OCI-LY7 (cell line): ENCODE measurements at regions not wholly inside any gene's neighbourhood (a gene's known extent, or its start where the extent isn't known, plus 50 kb on each side); places are given as distances from the start of the nearest gene placed in this dataset.

Experiments
- BruUV-seq: library from RNA; stranded (reverse); fragments of 400-500 nt; replicated peaks from 2 replicates; lab custom pipeline; 2021; lab: Mats Ljungman, UMichigan
- CTCF ChIA-PET: fragments of 300-600 bp; sonication (Branson Sonifier 250); formaldehyde crosslinking; loops from one replicate; lab custom pipeline; 2022; ENCODE audit warnings: antibody characterized with exemption; ENCODE audit not compliant: unreplicated experiment; lab: Charles Lee
- POLR2A ChIA-PET: fragments of 300-600 bp; sonication (Branson Sonifier 250); formaldehyde crosslinking; loops from one replicate; lab custom pipeline; 2022; ENCODE audit warnings: antibody characterized with exemption; lab: Charles Lee
- DNase-seq: peaks from one replicate; pipeline ENCODE4 v3.0.0-alpha.2; 2015; ENCODE audit warnings: low spot score
- H2AFZ ChIP-seq: fragments of 200-600 bp; sonication (generic), shearing (Covaris generic); 2 replicates; pipeline ENCODE4 v1.6.1; 2014; ENCODE audit warnings: mild to moderate bottlenecking, antibody characterized with exemption, low read length, moderate library complexity
- H3K27ac ChIP-seq: fragments of 200-600 bp; sonication (generic); 2 replicates; pipeline ENCODE4 v1.5.1; 2014; ENCODE audit warnings: mixed run types, low read depth, mild to moderate bottlenecking, moderate library complexity, low read length, inconsistent platforms; ENCODE audit not compliant: poor library complexity, severe bottlenecking
- H3K36me3 ChIP-seq: fragments of 200-600 bp; sonication (generic); 2 replicates; pipeline ENCODE4 v1.6.1; 2014; ENCODE audit warnings: mild to moderate bottlenecking, antibody characterized with exemption, low read length, moderate library complexity, mixed read lengths; ENCODE audit not compliant: insufficient read depth
- H3K4me1 ChIP-seq: fragments of 200-600 bp; sonication (generic); 2 replicates; pipeline ENCODE4 v1.5.1; 2014; ENCODE audit warnings: mild to moderate bottlenecking, low read length; ENCODE audit not compliant: insufficient read depth, poor library complexity, severe bottlenecking
- H3K4me2 ChIP-seq: fragments of 200-600 bp; sonication (generic); 2 replicates; pipeline ENCODE4 v1.6.1; 2014; ENCODE audit warnings: mild to moderate bottlenecking, low read length
- H3K4me3 ChIP-seq: fragments of 200-600 bp; sonication (generic); 2 replicates; pipeline ENCODE4 v1.5.1; 2014; ENCODE audit warnings: mild to moderate bottlenecking, low read depth, low read length; ENCODE audit not compliant: poor library complexity, severe bottlenecking
- H3K79me2 ChIP-seq: fragments of 200-600 bp; sonication (generic); 2 replicates; pipeline ENCODE4 v1.6.1; 2016; ENCODE audit warnings: low read depth, mild to moderate bottlenecking, low read length, moderate library complexity, mixed read lengths; ENCODE audit not compliant: insufficient read depth
- H3K9me2 ChIP-seq: fragments of 200-600 bp; sonication (generic); 2 replicates; pipeline ENCODE4 v1.6.1; 2016; ENCODE audit warnings: mild to moderate bottlenecking, low read length, mixed read lengths; ENCODE audit not compliant: insufficient read depth
- H3K9me3 ChIP-seq: fragments of 200-600 bp; sonication (generic); 2 replicates; pipeline ENCODE4 v1.6.1; 2014; ENCODE audit warnings: mild to moderate bottlenecking, mixed run types, low read length, mixed read lengths
- H4K20me1 ChIP-seq: fragments of 200-600 bp; sonication (generic); 2 replicates; pipeline ENCODE4 v1.6.1; 2014; ENCODE audit warnings: mild to moderate bottlenecking, antibody characterized with exemption, low read length, moderate library complexity, mixed read lengths; ENCODE audit not compliant: insufficient read depth
- EZH2phosphoT487 ChIP-seq: fragments of 200-600 bp; sonication (generic); IDR thresholded peaks from 2 replicates; pipeline ENCODE4 v1.6.1; 2018; ENCODE audit warnings: low read depth, borderline replicate concordance, mild to moderate bottlenecking, mixed run types, antibody characterized with exemption, low read length, moderate library complexity, mixed read lengths
- intact Hi-C: fragments of 100-400 bp; cut with micrococcal nuclease; formaldehyde crosslinking; loops from one replicate; pipeline ENCODE4 v1.10.0; 2022; ENCODE audit not compliant: unreplicated experiment
- TF ChIP-seq, protein P1 (sequence below): fragments of 200-600 bp; sonication (generic); conservative IDR thresholded peaks from 2 replicates; pipeline ENCODE4 v1.5.1; 2014; ENCODE audit warnings: mild to moderate bottlenecking, antibody characterized with exemption, low read length, moderate library complexity, mixed read lengths

DNA sequence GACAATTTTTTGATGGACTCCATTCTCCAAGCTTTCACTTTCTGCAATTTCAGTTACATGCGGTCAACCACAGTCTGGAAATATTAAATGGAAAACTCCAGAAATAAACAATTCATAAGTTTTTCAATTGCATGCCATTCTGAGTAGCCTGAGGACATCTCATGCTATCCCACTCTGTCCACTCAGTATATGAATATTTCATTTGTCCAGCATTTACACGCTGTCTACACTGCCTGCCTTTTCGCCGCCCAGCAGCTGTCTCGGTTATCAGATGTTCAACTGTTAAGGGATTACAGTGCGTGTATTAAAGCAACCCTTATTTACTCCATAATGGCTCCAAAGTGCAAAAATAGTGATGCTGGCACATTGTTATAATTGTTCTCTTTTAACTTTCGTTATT, 116.3 kb downstream of the ADSS2 start:
- CTCF ChIA-PET = no interaction called here

DNA sequence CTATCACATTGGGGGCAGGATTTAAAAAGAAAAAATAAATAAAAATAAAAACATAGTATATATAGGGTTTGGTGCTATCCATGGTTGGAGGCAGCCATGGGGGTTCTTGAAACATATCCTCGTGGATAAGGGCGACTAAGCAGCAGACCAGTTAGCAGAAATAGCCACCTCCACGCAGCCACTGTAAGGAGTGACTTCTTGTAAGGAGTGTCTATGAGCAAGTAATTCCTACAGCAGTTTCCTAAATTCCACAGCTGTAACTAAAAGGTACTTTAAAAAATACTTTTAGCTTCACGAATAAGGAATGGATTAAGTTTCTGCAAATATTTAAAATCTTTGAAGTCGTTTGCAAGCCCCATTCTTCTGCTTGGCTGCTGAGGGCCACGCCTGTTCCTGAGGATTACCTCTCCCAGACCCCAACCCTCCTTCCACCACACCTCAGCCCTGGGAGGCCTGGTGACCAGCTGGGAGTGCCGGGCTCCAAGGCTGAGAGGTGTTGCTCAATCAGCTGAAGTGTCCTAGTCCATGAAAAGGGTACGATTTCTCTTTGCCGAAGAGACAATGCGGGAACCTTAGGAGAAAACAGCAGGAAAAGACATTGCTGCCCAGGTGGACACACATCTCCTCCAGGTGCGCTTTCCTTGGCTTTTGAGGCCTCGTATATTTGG, 115.3 kb downstream of the ADSS2 start:
- H3K36me3 ChIP-seq = no peaks in the 10 kb centered on the region
- no peak overlapping the region for H2AFZ ChIP-seq
- no peaks in the 10 kb centered on the region for H3K79me2 ChIP-seq
- no peak for DNase-seq
- no peak overlapping the region for H3K4me2 ChIP-seq
- H3K9me3 ChIP-seq = no peaks in the 10 kb centered on the region
- no TSS peak for BruUV-seq
- H3K4me1 ChIP-seq = no peaks in the 10 kb centered on the region
- intact Hi-C loops = no loop called here
- CTCF ChIA-PET = no interaction called here
- no peak overlapping the region for H3K27ac ChIP-seq
- TF ChIP-seq, protein P1, sequence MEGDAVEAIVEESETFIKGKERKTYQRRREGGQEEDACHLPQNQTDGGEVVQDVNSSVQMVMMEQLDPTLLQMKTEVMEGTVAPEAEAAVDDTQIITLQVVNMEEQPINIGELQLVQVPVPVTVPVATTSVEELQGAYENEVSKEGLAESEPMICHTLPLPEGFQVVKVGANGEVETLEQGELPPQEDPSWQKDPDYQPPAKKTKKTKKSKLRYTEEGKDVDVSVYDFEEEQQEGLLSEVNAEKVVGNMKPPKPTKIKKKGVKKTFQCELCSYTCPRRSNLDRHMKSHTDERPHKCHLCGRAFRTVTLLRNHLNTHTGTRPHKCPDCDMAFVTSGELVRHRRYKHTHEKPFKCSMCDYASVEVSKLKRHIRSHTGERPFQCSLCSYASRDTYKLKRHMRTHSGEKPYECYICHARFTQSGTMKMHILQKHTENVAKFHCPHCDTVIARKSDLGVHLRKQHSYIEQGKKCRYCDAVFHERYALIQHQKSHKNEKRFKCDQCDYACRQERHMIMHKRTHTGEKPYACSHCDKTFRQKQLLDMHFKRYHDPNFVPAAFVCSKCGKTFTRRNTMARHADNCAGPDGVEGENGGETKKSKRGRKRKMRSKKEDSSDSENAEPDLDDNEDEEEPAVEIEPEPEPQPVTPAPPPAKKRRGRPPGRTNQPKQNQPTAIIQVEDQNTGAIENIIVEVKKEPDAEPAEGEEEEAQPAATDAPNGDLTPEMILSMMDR = no peak
- no peak for TF ChIP-seq EZH2phosphoT487
- H3K9me2 ChIP-seq = no peaks in the 10 kb centered on the region
- no peaks in the 10 kb centered on the region for H4K20me1 ChIP-seq
- POLR2A ChIA-PET = no interaction called here
- no peak overlapping the region for H3K4me3 ChIP-seq

More for the DNA sequence above, 116.3 kb downstream of the ADSS2 start:
- Histone ChIP-seq H3K4me2 (no peak overlapping the region), H3K79me2 (no peaks in the 10 kb centered on the region), H3K9me3 (no peaks in the 10 kb centered on the region), H3K9me2 (no peaks in the 10 kb centered on the region), H3K4me3 (no peak overlapping the region), H3K4me1 (no peaks in the 10 kb centered on the region), H2AFZ (no peak overlapping the region), H4K20me1 (no peaks in the 10 kb centered on the region), H3K36me3 (no peaks in the 10 kb centered on the region), H3K27ac (no peak overlapping the region)
- TF ChIP-seq, protein P1 = no peak
- no peak for TF ChIP-seq EZH2phosphoT487
- intact Hi-C loops = no loop called here
- DNase-seq = no peak
- BruUV-seq = no TSS peak
- POLR2A ChIA-PET = no interaction called here

DNA sequence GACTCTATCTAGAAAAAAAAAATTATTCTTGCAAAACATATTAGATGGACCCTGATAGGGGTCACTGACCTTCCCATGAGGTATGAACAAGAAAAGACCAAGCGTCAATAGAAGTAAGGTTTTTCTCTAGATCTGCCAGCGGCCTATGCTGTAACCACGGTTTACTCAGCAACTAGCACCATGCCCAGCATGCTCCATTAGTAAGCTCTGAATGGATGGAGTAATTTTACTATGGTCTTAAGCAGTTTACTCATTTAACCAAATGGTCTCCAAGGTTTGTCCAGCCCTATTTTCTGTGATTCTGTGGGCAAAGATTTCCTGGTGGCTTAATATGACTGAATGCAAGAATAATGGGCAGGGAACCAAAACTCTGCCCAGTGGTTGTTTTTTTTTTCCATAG, 113.9 kb downstream of the ADSS2 start:
- Histone ChIP-seq H2AFZ (no peak overlapping the region), H3K9me2 (no peaks in the 10 kb centered on the region), H3K4me3 (no peak overlapping the region), H3K79me2 (no peaks in the 10 kb centered on the region), H3K4me1 (no peaks in the 10 kb centered on the region), H3K4me2 (no peak overlapping the region), H4K20me1 (no peaks in the 10 kb centered on the region), H3K9me3 (no peaks in the 10 kb centered on the region), H3K36me3 (no peaks in the 10 kb centered on the region), H3K27ac (no peak overlapping the region)
- ChIA-PET CTCF (no interaction called here), POLR2A (no interaction called here)
- BruUV-seq = no TSS peak
- intact Hi-C loops = no loop called here
- no peak for DNase-seq
- TF ChIP-seq, protein P1 = no peak
- no peak for TF ChIP-seq EZH2phosphoT487
